K562 (cell line): ENCODE measurements at regions not wholly inside any gene's neighbourhood (a gene's known extent, or its start where the extent isn't known, plus 50 kb on each side); places are given as distances from the start of the nearest gene placed in this dataset.
A peak's percentile ranks its signal among the peaks of the same experiment; 100 is the strongest.
"Not testable (repeated sequence)": the region's sequence is repeated elsewhere in the genome, so short reads cannot be mapped to it uniquely, and the experiment has no call there.

ENCODE experiments used
- ATAC-seq: fragments of 200-7000 bp; cut with Tn5 transposase; 3 replicates; pipeline ENCODE4 v1.9.1; 2020; ENCODE audit warnings: moderate library complexity
- BruUV-seq: library from RNA; stranded (reverse); fragments of 400-500 nt; replicated peaks from 2 replicates; lab custom pipeline; 2021; lab: Mats Ljungman, UMichigan
- CTCF ChIA-PET: fragments of 300-600 bp; formaldehyde crosslinking; extraction: SDS; loops from one replicate; lab custom pipeline; 2021; ENCODE audit warnings: low intra/inter-chr PET ratio; lab: Yijun Ruan, JAX
- POLR2A ChIA-PET: fragments of 300-600, 350-650 bp; sonication (Branson Sonifier 250); formaldehyde crosslinking; extraction: SDS; loops from one replicate; lab custom pipeline; 2021; ENCODE audit warnings: antibody characterized with exemption, inconsistent platforms; lab: Yijun Ruan, JAX
- DNase-seq, 4 experiments: peaks; one replicate each; pipeline versions ENCODE4 v3.0.0 to v3.0.0-alpha.2; 2011 to 2018; ENCODE audit warnings: low spot score in 3 of 4, mixed read lengths in 3 of 4; ENCODE audit errors: extremely low read depth in 1 of 4
- FAIRE-seq: peaks from 2 replicates; lab custom pipeline; 2011; peaks lifted over from hg19 to GRCh38; lab: Jason Lieb, UNC
- H2AFZ ChIP-seq: 2 replicates; pipeline ENCODE4 v1.6.0; 2011; ENCODE audit warnings: low read depth, low read length, control low read depth, inconsistent platforms
- H3K27ac ChIP-seq: fragments of 200-600 bp; 3 replicates; pipeline ENCODE4 v1.8.0; 2011; ENCODE audit warnings: low read depth, mild to moderate bottlenecking, control low read depth, inconsistent platforms, low read length, moderate library complexity, mixed read lengths; ENCODE audit errors: extremely low read depth
- H3K27me3 ChIP-seq, 2 experiments: fragments of 300-600 bp in 1 of 2; 2 replicates in 1 of 2; 3 replicates in 1 of 2; pipeline versions ENCODE4 v1.6.0 to v1.8.0; 2011; ENCODE audit warnings: inconsistent platforms in 2 of 2, low read length in 2 of 2, mild to moderate bottlenecking in 1 of 2, mixed read lengths in 1 of 2, moderate library complexity in 1 of 2; ENCODE audit not compliant: control insufficient read depth in 2 of 2, insufficient read depth in 2 of 2
- H3K36me3 ChIP-seq: fragments of 300-600 bp; 3 replicates; pipeline ENCODE4 v1.8.0; 2011; ENCODE audit warnings: mild to moderate bottlenecking, low read length, inconsistent platforms; ENCODE audit not compliant: control insufficient read depth, insufficient read depth
- H3K4me1 ChIP-seq, 2 experiments: fragments of 200-600 bp in 1 of 2; replicated peaks in 1 of 2; 2 replicates in 1 of 2; 3 replicates in 1 of 2; pipeline versions ENCODE4 v1.5.1 to v1.8.0; 2011; ENCODE audit warnings: inconsistent platforms in 2 of 2, low read length in 2 of 2, mild to moderate bottlenecking in 1 of 2, mixed read lengths in 1 of 2, moderate library complexity in 1 of 2; ENCODE audit not compliant: control insufficient read depth in 2 of 2, insufficient read depth in 2 of 2
- H3K4me2 ChIP-seq: 2 replicates; pipeline ENCODE4 v1.6.1; 2011; ENCODE audit warnings: low read length, control low read depth, inconsistent platforms, mixed read lengths; ENCODE audit not compliant: insufficient read depth
- H3K4me3 ChIP-seq: fragments of 200-600 bp; sonication (generic), shearing (Covaris generic); 2 replicates; pipeline ENCODE4 v1.5.1; 2016; ENCODE audit warnings: control low read depth, inconsistent platforms
- H3K79me2 ChIP-seq: fragments of 200-600 bp; 3 replicates; pipeline ENCODE4 v1.8.0; 2011; ENCODE audit warnings: low read length, inconsistent platforms; ENCODE audit not compliant: control insufficient read depth, insufficient read depth
- H3K9ac ChIP-seq, 2 experiments: 2 replicates each; pipeline versions ENCODE4 v1.6.0 to v1.6.1; 2011; ENCODE audit warnings: low read depth in 2 of 2, low read length in 2 of 2, control low read depth in 1 of 2, inconsistent platforms in 1 of 2, mild to moderate bottlenecking in 1 of 2, mixed read lengths in 1 of 2; ENCODE audit not compliant: insufficient read depth in 1 of 2
- H3K9me1 ChIP-seq: one replicate; pipeline ENCODE4 v1.6.0; 2011; ENCODE audit warnings: inconsistent platforms, mild to moderate bottlenecking, low read length, moderate library complexity; ENCODE audit not compliant: control insufficient read depth, insufficient read depth
- H3K9me3 ChIP-seq: replicated peaks from 2 replicates; pipeline ENCODE4 v1.5.1; 2011; ENCODE audit warnings: low read depth, low read length, inconsistent platforms; ENCODE audit not compliant: control insufficient read depth, insufficient read depth
- H4K20me1 ChIP-seq: replicated peaks from 2 replicates; pipeline ENCODE4 v1.6.1; 2011; ENCODE audit warnings: low read length, inconsistent platforms, mixed read lengths; ENCODE audit not compliant: control insufficient read depth, insufficient read depth
- C11orf30 ChIP-seq: fragments of 450-650 bp; IDR thresholded peaks from 2 replicates; pipeline ENCODE4 v1.6.1; 2016; ENCODE audit warnings: low read depth, mild to moderate bottlenecking
- CHD4 ChIP-seq: fragments of 200-600 bp; sonication (generic); IDR thresholded peaks from 3 replicates; pipeline ENCODE4 v1.6.1; 2012; ENCODE audit warnings: low read depth, mild to moderate bottlenecking, mixed read lengths, low read length, inconsistent platforms; ENCODE audit not compliant: insufficient read depth, insufficient replicate concordance, poor library complexity, severe bottlenecking
- HINFP ChIP-seq: fragments of 450-650 bp; conservative IDR thresholded peaks from 2 replicates; pipeline ENCODE4 v1.6.1; 2016; ENCODE audit warnings: missing genetic modification characterization, low read depth, mild to moderate bottlenecking, control low read depth, missing compliant biosample characterization
- IRF9 ChIP-seq: fragments of 450-650 bp; IDR thresholded peaks from 2 replicates; pipeline ENCODE4 v1.6.1; 2016; ENCODE audit warnings: missing biosample characterization, missing genetic modification characterization
- MAFG ChIP-seq: fragments of 450-650 bp; conservative IDR thresholded peaks from 2 replicates; pipeline ENCODE4 v1.6.1; 2016; ENCODE audit warnings: missing genetic modification characterization, missing compliant biosample characterization
- MEIS2 ChIP-seq: fragments of 450-650 bp; IDR thresholded peaks from 2 replicates; pipeline ENCODE4 v1.6.1; 2014; ENCODE audit warnings: mild to moderate bottlenecking; ENCODE audit not compliant: partially characterized antibody
- MXD1 ChIP-seq: fragments of 250-450 bp; sonication (Bioruptor Pico); IDR thresholded peaks from 2 replicates; pipeline ENCODE4 v1.8.0; 2021; ENCODE audit warnings: borderline replicate concordance, mild to moderate bottlenecking, moderate library complexity; ENCODE audit not compliant: poor library complexity, severe bottlenecking
- SRSF9 ChIP-seq: fragments of 200-400 bp; formaldehyde crosslinking; IDR thresholded peaks from 2 replicates; pipeline ENCODE4 v1.6.1; 2017; ENCODE audit warnings: low read depth, low read length, borderline replicate concordance
- ZBTB8A ChIP-seq: fragments of 450-650 bp; IDR thresholded peaks from 2 replicates; pipeline ENCODE4 v1.6.1; 2018; ENCODE audit warnings: mild to moderate bottlenecking, moderate library complexity; ENCODE audit not compliant: partially characterized antibody
- WGBS: fragments of 100-300 bp; shearing (Covaris generic); methylation state at CpG from one replicate; pipeline ENCODE4 v1.1.6; 2016; ENCODE audit warnings: low coverage, mixed read lengths; ENCODE audit not compliant: insufficient coverage; ENCODE audit errors: missing lambda C conversion rate; 5-methylcytosine and 5-hydroxymethylcytosine counted together
- in situ Hi-C: fragments of 300-500 bp; cut with MboI; formaldehyde crosslinking; loops from 4 replicates; pipeline ENCODE4 v1.15.0; 2018; ENCODE audit warnings: inconsistent platforms, mixed read lengths
- intact Hi-C: fragments of 100-400 bp; cut with micrococcal nuclease; formaldehyde crosslinking; loops from 2 replicates; pipeline ENCODE4 v1.14.2; 2022

GRCh38 chr2:12624384-12624783, 92.4 kb upstream of the TRIB2 start (continued):
- no peak for TF ChIP-seq IRF9
- TF ChIP-seq CHD4, result no peak
- no peak for TF ChIP-seq MXD1
- TF ChIP-seq ZBTB8A, result no peak
- TF ChIP-seq HINFP (tag), result no peak

- in situ Hi-C loops (no loop called here), intact Hi-C loops (no loop called here)
- Histone ChIP-seq H3K9ac (no peak overlapping the region), H2AFZ (no peak overlapping the region), H3K4me3 (no peak overlapping the region), H3K4me2 (no peak overlapping the region), H3K9me1 (no peaks in the 10 kb centered on the region), H3K27me3 (no peaks in the 10 kb centered on the region), H3K27ac (no peak overlapping the region), H3K9me3 (no peaks in the 10 kb centered on the region), H3K4me1 (no peaks in the 10 kb centered on the region; a peak in 1 of 5 replicates), H3K36me3 (no peaks in the 10 kb centered on the region), H3K79me2 (no peaks in the 10 kb centered on the region), H4K20me1 (no peaks in the 10 kb centered on the region)
- no TSS peak for BruUV-seq
- 36% methylated on average over 5 of the region's 5 CpGs for WGBS
- ATAC-seq, result peak; percentile 72
- POLR2A ChIA-PET, result interaction anchor here (0.7 kb wide), 1 partner anchor 22 kb away, joined by 3 read pairs; no protein-coding TSS in a partner anchor
- 0 out of 2 replicates have a peak, but pooled peaks have one; percentile 26 for TF ChIP-seq MAFG (tag)
- no peak for TF ChIP-seq SRSF9
- peak; percentile 2 for TF ChIP-seq MEIS2
- peak; percentile 33; the same call in 1 of the 2 replicates for TF ChIP-seq C11orf30
- no peak for FAIRE-seq
- DNase-seq, result peak in 1 of 4 experiments; percentile 13
- CTCF ChIA-PET, result no interaction called here
Measured at GRCh38 chr2:12624905-12625598, 91.7 kb upstream of the TRIB2 start.

- FAIRE-seq, H3K4me2 ChIP-seq, in situ Hi-C loops, DNase-seq, BruUV-seq, H4K20me1 ChIP-seq, H3K9ac ChIP-seq, H3K4me1 ChIP-seq, intact Hi-C loops, H3K4me3 ChIP-seq, H3K27ac ChIP-seq, H3K27me3 ChIP-seq, H3K9me3 ChIP-seq, POLR2A ChIA-PET, H3K79me2 ChIP-seq, H2AFZ ChIP-seq, H3K36me3 ChIP-seq, ATAC-seq, H3K9me1 ChIP-seq, CTCF ChIA-PET: not testable (repeated sequence)
- WGBS, result 57% methylated on average over 5 of the region's 8 CpGs
Measured at GRCh38 chr2:12628541-12628940, 88.2 kb upstream of the TRIB2 start.
